ENCODE measurements at regions not wholly inside any gene's neighbourhood (a gene's known extent, or its start where the extent isn't known, plus 50 kb on each side); places are given as distances from the start of the nearest gene placed in this dataset.

- TF ChIP-seq, protein P1, sequence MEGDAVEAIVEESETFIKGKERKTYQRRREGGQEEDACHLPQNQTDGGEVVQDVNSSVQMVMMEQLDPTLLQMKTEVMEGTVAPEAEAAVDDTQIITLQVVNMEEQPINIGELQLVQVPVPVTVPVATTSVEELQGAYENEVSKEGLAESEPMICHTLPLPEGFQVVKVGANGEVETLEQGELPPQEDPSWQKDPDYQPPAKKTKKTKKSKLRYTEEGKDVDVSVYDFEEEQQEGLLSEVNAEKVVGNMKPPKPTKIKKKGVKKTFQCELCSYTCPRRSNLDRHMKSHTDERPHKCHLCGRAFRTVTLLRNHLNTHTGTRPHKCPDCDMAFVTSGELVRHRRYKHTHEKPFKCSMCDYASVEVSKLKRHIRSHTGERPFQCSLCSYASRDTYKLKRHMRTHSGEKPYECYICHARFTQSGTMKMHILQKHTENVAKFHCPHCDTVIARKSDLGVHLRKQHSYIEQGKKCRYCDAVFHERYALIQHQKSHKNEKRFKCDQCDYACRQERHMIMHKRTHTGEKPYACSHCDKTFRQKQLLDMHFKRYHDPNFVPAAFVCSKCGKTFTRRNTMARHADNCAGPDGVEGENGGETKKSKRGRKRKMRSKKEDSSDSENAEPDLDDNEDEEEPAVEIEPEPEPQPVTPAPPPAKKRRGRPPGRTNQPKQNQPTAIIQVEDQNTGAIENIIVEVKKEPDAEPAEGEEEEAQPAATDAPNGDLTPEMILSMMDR (IDR thresholded peaks at IDR 0.05) = no peak
- no peak for TF ChIP-seq POLR2A (IDR thresholded peaks at IDR 0.05)
Observed at GRCh38 chr9:79154806-79155205, 417.0 kb upstream of the TLE4 start.
